K562 (cell line): ENCODE measurements at regions not wholly inside any gene's neighbourhood (a gene's known extent, or its start where the extent isn't known, plus 50 kb on each side); places are given as distances from the start of the nearest gene placed in this dataset.

ENCODE experiments used
- ATAC-seq: fragments of 200-7000 bp; cut with Tn5 transposase; 3 replicates; pipeline ENCODE4 v1.9.1; 2020; ENCODE audit warnings: moderate library complexity
- BruUV-seq: library from RNA; stranded (reverse); fragments of 400-500 nt; replicated peaks from 2 replicates; lab custom pipeline; 2021; lab: Mats Ljungman, UMichigan
- CTCF ChIA-PET: fragments of 300-600 bp; formaldehyde crosslinking; extraction: SDS; loops from one replicate; lab custom pipeline; 2021; ENCODE audit warnings: low intra/inter-chr PET ratio; lab: Yijun Ruan, JAX
- POLR2A ChIA-PET: fragments of 300-600, 350-650 bp; sonication (Branson Sonifier 250); formaldehyde crosslinking; extraction: SDS; loops from one replicate; lab custom pipeline; 2021; ENCODE audit warnings: antibody characterized with exemption, inconsistent platforms; lab: Yijun Ruan, JAX
- DNase-seq, 4 experiments: peaks; one replicate each; pipeline versions ENCODE4 v3.0.0 to v3.0.0-alpha.2; 2011 to 2018; ENCODE audit warnings: low spot score in 3 of 4, mixed read lengths in 3 of 4; ENCODE audit errors: extremely low read depth in 1 of 4
- FAIRE-seq: peaks from 2 replicates; lab custom pipeline; 2011; peaks lifted over from hg19 to GRCh38; lab: Jason Lieb, UNC
- H2AFZ ChIP-seq: 2 replicates; pipeline ENCODE4 v1.6.0; 2011; ENCODE audit warnings: low read depth, low read length, control low read depth, inconsistent platforms
- H3K27ac ChIP-seq: fragments of 200-600 bp; 3 replicates; pipeline ENCODE4 v1.8.0; 2011; ENCODE audit warnings: low read depth, mild to moderate bottlenecking, control low read depth, inconsistent platforms, low read length, moderate library complexity, mixed read lengths; ENCODE audit errors: extremely low read depth
- H3K27me3 ChIP-seq, 2 experiments: fragments of 300-600 bp in 1 of 2; 2 replicates in 1 of 2; 3 replicates in 1 of 2; pipeline versions ENCODE4 v1.6.0 to v1.8.0; 2011; ENCODE audit warnings: inconsistent platforms in 2 of 2, low read length in 2 of 2, mild to moderate bottlenecking in 1 of 2, mixed read lengths in 1 of 2, moderate library complexity in 1 of 2; ENCODE audit not compliant: control insufficient read depth in 2 of 2, insufficient read depth in 2 of 2
- H3K36me3 ChIP-seq: fragments of 300-600 bp; 3 replicates; pipeline ENCODE4 v1.8.0; 2011; ENCODE audit warnings: mild to moderate bottlenecking, low read length, inconsistent platforms; ENCODE audit not compliant: control insufficient read depth, insufficient read depth
- H3K4me1 ChIP-seq, 2 experiments: fragments of 200-600 bp in 1 of 2; replicated peaks in 1 of 2; 2 replicates in 1 of 2; 3 replicates in 1 of 2; pipeline versions ENCODE4 v1.5.1 to v1.8.0; 2011; ENCODE audit warnings: inconsistent platforms in 2 of 2, low read length in 2 of 2, mild to moderate bottlenecking in 1 of 2, mixed read lengths in 1 of 2, moderate library complexity in 1 of 2; ENCODE audit not compliant: control insufficient read depth in 2 of 2, insufficient read depth in 2 of 2
- H3K4me2 ChIP-seq: 2 replicates; pipeline ENCODE4 v1.6.1; 2011; ENCODE audit warnings: low read length, control low read depth, inconsistent platforms, mixed read lengths; ENCODE audit not compliant: insufficient read depth
- H3K4me3 ChIP-seq: fragments of 200-600 bp; sonication (generic), shearing (Covaris generic); 2 replicates; pipeline ENCODE4 v1.5.1; 2016; ENCODE audit warnings: control low read depth, inconsistent platforms
- H3K79me2 ChIP-seq: fragments of 200-600 bp; 3 replicates; pipeline ENCODE4 v1.8.0; 2011; ENCODE audit warnings: low read length, inconsistent platforms; ENCODE audit not compliant: control insufficient read depth, insufficient read depth
- H3K9ac ChIP-seq, 2 experiments: 2 replicates each; pipeline versions ENCODE4 v1.6.0 to v1.6.1; 2011; ENCODE audit warnings: low read depth in 2 of 2, low read length in 2 of 2, control low read depth in 1 of 2, inconsistent platforms in 1 of 2, mild to moderate bottlenecking in 1 of 2, mixed read lengths in 1 of 2; ENCODE audit not compliant: insufficient read depth in 1 of 2
- H3K9me1 ChIP-seq: one replicate; pipeline ENCODE4 v1.6.0; 2011; ENCODE audit warnings: inconsistent platforms, mild to moderate bottlenecking, low read length, moderate library complexity; ENCODE audit not compliant: control insufficient read depth, insufficient read depth
- H3K9me3 ChIP-seq: replicated peaks from 2 replicates; pipeline ENCODE4 v1.5.1; 2011; ENCODE audit warnings: low read depth, low read length, inconsistent platforms; ENCODE audit not compliant: control insufficient read depth, insufficient read depth
- H4K20me1 ChIP-seq: replicated peaks from 2 replicates; pipeline ENCODE4 v1.6.1; 2011; ENCODE audit warnings: low read length, inconsistent platforms, mixed read lengths; ENCODE audit not compliant: control insufficient read depth, insufficient read depth
- ETS2 ChIP-seq: IDR thresholded peaks from 2 replicates; pipeline ENCODE4 v1.6.1; 2016; ENCODE audit warnings: borderline replicate concordance, missing genetic modification characterization, mild to moderate bottlenecking, moderate library complexity, missing compliant biosample characterization; ENCODE audit not compliant: poor library complexity, severe bottlenecking
- TBL1XR1 ChIP-seq, 2 experiments: IDR thresholded peaks; 2 replicates each; pipeline ENCODE4 v1.6.1; 2012; ENCODE audit warnings: improper control_type of control experiment in 2 of 2, low read length in 2 of 2, mild to moderate bottlenecking in 1 of 2
- ZBTB17 ChIP-seq: fragments of 450-650 bp; formaldehyde crosslinking; IDR thresholded peaks from 2 replicates; pipeline ENCODE4 v1.4.0; 2020; ENCODE audit warnings: mild to moderate bottlenecking
- ZNF24 ChIP-seq: fragments of 450-650 bp; IDR thresholded peaks from 2 replicates; pipeline ENCODE4 v1.6.1; 2016
- WGBS: fragments of 100-300 bp; shearing (Covaris generic); methylation state at CpG from one replicate; pipeline ENCODE4 v1.1.6; 2016; ENCODE audit warnings: low coverage, mixed read lengths; ENCODE audit not compliant: insufficient coverage; ENCODE audit errors: missing lambda C conversion rate; 5-methylcytosine and 5-hydroxymethylcytosine counted together
- in situ Hi-C: fragments of 300-500 bp; cut with MboI; formaldehyde crosslinking; loops from 4 replicates; pipeline ENCODE4 v1.15.0; 2018; ENCODE audit warnings: inconsistent platforms, mixed read lengths
- intact Hi-C: fragments of 100-400 bp; cut with micrococcal nuclease; formaldehyde crosslinking; loops from 2 replicates; pipeline ENCODE4 v1.14.2; 2022
- TF ChIP-seq, protein P1 (sequence below): fragments of 250-450 bp; sonication (Bioruptor Pico); IDR thresholded peaks from 2 replicates; pipeline ENCODE4 v1.4.0; 2020; ENCODE audit warnings: borderline replicate concordance

DNA sequence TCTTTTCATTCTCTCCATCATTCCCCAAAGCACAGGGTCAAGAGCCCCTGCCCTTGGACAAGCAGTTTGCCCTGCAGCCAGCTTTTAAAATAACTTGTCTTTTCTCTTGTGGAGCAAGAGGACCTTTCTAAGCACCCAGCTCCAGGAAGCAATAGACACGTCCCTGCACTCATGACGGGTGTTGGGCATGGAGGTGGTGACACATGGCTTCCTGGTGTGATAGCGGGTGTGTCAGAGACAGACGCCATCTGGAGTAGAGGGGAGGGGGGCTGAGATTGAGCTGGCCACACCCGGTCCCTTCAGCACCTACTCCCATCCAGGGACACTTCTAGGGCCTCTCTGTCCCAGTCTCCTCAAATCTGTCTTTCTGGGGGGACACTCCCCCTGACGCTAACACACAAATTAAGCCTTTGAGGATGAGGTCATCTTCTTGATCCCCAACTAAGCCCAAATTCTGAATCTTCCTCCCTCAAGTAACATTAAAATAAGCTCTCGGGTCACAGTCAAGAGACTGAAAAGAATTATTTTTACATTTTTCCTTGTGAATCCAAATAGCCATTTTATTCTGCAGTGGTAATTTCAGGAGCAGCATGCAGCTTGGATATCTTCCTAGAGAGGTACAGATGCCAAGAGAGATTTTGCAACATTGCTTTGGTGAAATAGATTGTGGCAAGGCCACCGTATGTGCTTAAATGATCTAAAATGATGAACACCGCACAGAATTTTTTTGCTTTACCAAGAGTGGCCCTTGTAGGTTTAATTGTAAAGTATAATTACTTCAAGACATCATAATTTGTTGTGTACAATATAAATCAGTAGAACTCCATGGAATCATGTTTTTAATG lies 216.6 kb upstream of the IRX3 start:
- Histone ChIP-seq H3K9me1 (no peaks in the 10 kb centered on the region), H4K20me1 (no peaks in the 10 kb centered on the region), H3K79me2 (no peaks in the 10 kb centered on the region), H3K36me3 (no peaks in the 10 kb centered on the region), H3K4me3 (no peak overlapping the region), H3K4me2 (no peak overlapping the region), H2AFZ (no peak overlapping the region), H3K9ac (no peak overlapping the region), H3K27me3 (peaks cover 2 to 24% of the 10 kb centered on the region in 2 experiments; a peak in 4 of 5 replicates), H3K4me1 (no peaks in the 10 kb centered on the region), H3K27ac (no peak overlapping the region), H3K9me3 (no peaks in the 10 kb centered on the region)
- TF ChIP-seq ZBTB17 (CRISPR knock-in tag) (no peak), TBL1XR1 (IDR thresholded peaks at IDR 0.05; ENCODE audit: low read length in 2 of 2) (no peak), ETS2 (tag) (no peak), ZNF24 (no peak)
- TF ChIP-seq, protein P1, sequence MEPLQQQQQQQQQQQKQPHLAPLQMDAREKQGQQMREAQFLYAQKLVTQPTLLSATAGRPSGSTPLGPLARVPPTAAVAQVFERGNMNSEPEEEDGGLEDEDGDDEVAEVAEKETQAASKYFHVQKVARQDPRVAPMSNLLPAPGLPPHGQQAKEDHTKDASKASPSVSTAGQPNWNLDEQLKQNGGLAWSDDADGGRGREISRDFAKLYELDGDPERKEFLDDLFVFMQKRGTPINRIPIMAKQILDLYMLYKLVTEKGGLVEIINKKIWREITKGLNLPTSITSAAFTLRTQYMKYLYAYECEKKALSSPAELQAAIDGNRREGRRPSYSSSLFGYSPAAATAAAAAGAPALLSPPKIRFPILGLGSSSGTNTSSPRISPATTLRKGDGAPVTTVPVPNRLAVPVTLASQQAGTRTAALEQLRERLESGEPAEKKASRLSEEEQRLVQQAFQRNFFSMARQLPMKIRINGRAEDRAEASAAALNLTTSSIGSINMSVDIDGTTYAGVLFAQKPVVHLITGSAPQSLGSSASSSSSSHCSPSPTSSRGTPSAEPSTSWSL, result no peak
- DNase-seq (no peak), FAIRE-seq (no peak), ATAC-seq (no peak)
- 3% methylated on average over 6 of the region's 9 CpGs for WGBS
- in situ Hi-C loops, result no loop called here
- CTCF ChIA-PET, result no interaction called here
- POLR2A ChIA-PET, result interaction anchor here (0.8 kb wide), 1 partner anchor 21 kb away, joined by 3 read pairs; no protein-coding TSS in a partner anchor
- intact Hi-C loops, result no loop called here
- no TSS peak for BruUV-seq
